HG03469 (cell line): ENCODE measurements at regions not wholly inside any gene's neighbourhood (a gene's known extent, or its start where the extent isn't known, plus 50 kb on each side); places are given as distances from the start of the nearest gene placed in this dataset.

Experiments
- ATAC-seq: cut with Tn5 transposase; IDR thresholded peaks from one replicate; pipeline ENCODE4 v1.9.1; 2021; ENCODE audit warnings: mild to moderate bottlenecking, moderate library complexity, moderate number of reproducible peaks; ENCODE audit not compliant: unreplicated experiment

DNA sequence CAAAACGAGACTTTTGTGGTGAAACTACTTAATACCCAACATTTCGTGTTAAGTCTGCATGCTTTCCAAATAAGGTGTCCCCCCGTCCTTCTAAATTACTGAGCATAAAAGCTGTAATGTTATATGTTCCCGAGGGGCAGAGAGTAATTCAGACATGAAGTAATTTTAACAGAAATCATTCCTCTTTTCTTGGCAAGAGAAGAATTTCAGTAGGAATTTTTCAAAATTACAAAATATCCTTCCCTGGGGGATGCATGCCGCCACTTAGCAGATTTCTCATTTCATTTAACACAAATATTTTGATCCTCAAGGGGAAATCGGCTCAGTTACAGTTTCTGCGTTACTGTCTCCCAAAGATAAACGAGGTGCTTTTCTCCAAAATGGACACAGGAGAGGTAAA is 213.2 kb upstream of the RHOBTB1 start:
- no peak for ATAC-seq

GRCh38 chr10:61153771-61154170 is 209.8 kb upstream of the RHOBTB1 start:
- ATAC-seq: no peak

- ATAC-seq: no peak
Observed at GRCh38 chr10:61151059-61151458, 207.1 kb upstream of the RHOBTB1 start.

DNA sequence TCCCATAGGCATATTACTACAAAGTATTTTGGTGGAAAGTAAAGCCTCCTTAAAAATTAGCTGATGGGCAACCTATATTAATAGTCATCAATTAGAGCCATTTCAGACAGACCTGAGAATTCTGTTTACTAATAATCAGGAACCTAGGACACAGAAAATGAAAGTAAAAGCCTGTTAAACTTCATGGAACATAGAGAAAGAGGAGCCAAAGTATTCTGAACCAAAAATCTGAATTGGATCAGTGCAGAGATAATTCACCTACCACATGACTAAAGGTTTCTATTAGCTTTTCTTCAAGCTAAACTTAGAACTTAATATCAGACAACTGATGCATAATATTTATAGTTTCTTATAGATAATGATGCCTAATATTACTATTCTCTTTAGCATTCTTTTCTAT is 204.5 kb upstream of the RHOBTB1 start:
- no peak for ATAC-seq

DNA sequence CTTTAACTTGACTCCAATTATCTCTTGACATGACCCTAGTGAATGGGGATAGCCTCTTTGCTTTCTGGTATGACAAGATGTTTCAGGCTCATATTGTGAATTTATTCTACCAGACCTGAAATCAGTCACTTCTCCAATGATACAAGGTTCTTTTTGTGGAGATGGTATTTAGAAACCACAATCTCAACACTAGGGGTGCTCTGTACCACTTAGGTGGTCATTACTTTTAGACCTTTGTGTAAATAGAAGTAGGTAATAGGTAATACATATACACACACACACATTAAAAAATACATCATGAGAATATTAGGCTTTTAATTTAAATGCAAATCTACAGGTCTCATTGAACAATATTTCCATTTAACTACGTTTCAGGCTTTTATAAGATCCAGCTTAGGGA is 199.0 kb upstream of the RHOBTB1 start:
- ATAC-seq: no peak

- ATAC-seq: peak; percentile 37
Observed at GRCh38 chr10:61140765-61141392, 196.9 kb upstream of the RHOBTB1 start.

DNA sequence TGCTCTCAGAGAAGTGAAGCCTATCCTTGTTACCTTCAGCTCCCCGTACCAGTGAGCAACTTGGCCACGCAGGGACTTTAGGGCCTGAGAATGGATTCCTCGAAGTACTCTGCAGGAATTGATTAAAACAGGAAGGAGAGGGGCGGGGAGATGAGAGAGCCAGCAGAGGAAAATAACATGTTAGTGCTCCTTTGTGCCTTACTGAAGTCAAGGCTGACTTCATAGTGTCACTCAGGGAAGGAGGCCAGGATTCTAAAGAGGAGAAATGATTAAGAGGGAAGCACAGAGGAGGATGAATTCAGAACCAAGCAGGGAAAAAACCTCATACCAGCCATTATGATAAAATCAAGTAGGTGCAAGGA is 195.6 kb upstream of the RHOBTB1 start:
- no peak for ATAC-seq

- ATAC-seq: no peak
Observed at GRCh38 chr10:61138708-61139591, 195.0 kb upstream of the RHOBTB1 start.

DNA sequence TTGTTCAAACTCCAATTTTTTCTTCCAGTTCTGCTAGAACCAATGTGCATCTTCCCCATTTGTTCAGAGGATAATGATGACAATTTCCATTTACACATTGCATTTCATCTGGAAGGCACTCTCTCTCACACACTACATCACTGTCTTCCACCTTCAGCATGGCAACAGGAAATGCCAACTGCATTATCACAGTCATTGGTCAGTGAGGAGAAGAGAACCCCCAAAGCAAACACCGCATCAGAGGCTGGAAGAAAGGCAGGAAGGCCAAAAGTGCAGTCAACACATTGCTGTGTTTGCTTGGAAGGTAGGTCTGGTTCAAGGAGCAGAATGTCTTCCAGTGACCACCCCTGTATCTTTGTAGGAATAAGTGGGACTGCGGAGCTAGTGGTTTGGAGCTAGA is 192.2 kb upstream of the RHOBTB1 start:
- ATAC-seq: no peak

GRCh38 chr10:61135276-61135721 is 191.3 kb upstream of the RHOBTB1 start:
- ATAC-seq: peak; percentile 96

DNA sequence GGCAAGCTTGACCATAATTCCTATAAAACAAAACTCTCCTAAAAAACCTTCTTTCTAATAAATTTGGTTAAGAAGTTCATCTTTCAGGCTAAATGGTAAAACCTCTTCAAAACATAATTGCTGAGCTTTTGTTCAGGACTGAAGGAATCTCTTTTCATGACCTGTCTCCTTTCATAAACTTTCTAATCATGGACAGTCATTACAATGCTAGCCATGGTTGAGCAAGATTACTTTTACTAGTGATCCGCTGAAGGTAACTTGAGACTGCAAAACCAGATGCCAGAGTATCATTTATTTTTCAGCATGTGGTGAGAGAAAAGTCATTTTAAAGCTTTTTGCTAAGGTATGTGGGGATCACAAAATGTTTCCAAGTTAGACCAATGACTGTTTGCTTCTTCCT is 186.4 kb upstream of the RHOBTB1 start:
- ATAC-seq: no peak

DNA sequence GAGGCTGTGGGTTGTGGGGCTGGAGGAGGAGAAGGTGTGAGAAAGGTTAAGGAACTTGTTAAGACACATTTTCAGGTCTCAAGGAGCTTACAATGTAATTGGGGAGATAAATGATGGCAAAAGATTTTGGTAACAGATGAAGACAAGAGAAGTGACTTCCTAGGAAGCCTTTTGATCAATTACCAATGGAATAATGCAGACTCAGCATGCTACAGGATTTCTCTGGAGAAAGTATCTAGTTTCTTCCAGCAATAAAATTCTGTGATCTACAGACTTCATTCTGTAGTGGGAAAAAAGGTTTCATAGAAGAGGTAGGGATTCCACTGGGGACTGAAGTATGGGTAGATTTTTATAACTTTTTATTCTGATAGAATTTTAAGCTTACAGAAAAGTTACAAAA is 184.2 kb upstream of the RHOBTB1 start:
- no peak for ATAC-seq

- peak; percentile 67 for ATAC-seq
Observed at GRCh38 chr10:61125560-61126170, 181.7 kb upstream of the RHOBTB1 start.

DNA sequence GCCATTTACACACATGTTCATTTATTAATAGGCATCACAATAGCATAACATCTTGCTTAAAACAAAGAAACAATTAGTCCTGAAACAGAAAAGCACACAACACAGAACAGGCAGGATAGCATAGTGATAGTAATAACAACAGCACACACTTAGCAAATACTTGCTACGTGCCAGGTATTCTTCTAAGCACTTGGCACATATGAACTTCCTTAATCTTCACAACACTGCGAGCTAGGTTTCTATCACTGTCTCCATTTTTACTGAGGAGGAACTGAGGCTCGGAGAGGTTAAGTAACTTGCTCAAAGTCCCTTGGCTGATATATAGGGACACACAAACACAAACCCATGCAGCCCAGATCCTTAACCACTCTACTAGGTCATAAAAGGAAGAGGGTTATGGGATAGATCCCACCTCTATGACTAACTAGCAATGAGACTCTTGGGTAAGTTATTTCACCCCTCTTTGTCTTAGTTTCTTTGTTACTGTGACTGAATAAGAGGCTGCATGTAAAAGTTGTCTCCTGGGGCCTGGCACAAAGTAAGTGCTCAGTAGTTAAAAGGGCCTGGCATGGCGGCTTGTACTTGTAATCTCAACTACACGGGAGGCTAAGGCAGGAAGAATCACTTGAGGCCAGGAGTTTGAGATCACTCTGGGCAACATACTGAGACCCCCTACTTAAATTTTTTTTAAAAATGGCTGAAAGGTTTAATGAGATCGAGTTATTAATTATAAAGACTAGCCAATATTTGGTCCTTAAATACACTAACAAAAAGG is 181.0 kb upstream of the RHOBTB1 start:
- no peak for ATAC-seq

DNA sequence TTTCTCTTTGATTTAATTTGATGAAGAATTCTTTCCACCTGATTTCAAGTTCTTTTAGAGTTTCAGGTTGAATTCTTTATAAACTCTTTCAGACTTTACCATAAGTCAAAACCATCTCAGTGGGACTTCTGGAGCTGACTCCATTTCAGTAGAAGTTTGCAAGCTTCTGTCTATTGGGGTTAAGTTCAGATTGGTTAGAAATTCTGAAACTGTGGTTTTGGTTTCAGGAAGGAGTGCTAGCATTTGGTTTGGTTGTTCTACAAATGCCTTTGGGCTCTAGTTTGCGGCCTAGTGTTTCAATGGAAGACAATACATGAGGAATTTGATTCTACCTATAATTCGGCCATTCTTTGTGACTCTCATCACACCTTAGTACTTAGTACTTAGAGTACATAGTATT is 176.8 kb upstream of the RHOBTB1 start:
- peak; percentile 58 for ATAC-seq

DNA sequence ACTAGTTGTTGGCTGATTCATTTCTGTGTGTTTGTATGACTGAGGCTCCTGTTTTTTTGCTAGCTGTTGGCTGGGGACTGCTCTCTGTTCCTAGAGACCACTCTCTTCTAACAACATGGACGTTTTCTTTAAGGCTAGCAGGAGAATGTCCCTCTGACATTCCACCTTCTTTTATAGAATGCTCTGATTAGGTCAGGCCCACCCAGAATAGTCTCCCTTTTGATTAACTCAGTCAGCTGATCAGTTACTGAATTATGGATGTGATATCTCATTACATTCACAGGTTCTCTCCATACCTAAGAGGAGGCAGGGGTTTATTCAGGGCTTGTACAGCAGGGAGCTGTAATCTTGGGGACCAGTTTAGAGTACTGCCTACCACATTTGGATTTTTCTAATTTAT is 175.6 kb upstream of the RHOBTB1 start:
- no peak for ATAC-seq

- ATAC-seq: no peak
Observed at GRCh38 chr10:61115897-61116296, 171.9 kb upstream of the RHOBTB1 start.

DNA sequence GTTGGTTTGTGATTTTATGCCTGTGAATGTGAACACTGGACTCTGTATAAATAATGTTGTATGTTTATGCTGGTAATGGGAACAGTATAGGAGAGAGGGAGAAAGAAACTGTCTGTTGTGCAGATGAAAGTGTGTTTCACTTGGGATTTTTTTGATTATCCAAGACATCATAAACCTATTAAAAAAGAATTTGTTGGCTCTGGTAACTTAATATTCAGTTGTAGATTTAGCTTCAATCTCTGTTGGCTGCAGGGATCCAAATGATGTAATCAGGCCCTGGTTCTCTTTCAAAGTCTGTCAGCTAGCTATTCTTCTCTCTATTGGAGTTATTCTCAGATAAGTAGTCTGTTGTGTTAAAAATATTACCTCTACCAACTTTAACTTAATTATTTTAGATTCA is 168.8 kb upstream of the RHOBTB1 start:
- no peak for ATAC-seq

DNA sequence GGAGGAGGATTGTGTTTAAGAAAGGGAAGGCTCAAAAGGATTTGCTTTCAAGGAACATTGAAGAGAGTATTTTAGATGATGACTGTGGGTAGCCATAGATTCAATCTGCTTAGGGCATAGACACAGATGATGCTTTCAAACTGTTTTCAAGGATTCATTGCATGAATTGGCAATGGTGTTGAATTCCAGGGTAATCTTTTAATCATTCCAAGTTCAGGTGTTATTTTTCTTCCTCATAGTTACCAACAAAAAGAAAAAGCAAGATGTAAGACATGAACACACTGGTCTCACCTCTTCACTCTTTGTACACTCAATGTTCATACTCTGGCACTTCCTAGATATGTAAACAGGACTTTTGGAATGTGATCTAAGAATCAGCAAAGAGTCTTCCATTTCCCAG is 167.0 kb upstream of the RHOBTB1 start:
- no peak for ATAC-seq

- ATAC-seq: no peak
Observed at GRCh38 chr10:61110188-61110844, 166.3 kb upstream of the RHOBTB1 start.

DNA sequence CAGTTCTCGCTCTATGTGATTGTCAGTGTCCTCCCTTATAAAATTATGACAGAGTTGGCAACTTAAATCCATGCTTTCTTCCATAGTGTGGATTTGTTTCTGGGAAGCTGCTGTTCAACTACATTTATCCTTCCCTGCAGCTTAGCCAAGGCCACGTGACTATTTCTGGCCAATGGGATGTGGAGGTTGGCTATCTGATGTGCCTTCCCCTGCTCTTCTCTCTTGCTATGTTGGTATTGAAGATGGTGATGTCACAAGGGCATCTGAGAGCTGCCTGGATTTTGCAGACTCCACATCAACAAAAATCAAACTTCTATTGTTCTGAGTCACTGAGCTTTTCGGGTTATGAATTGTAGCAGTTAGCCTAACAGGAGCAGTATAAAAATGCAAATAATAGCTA is 164.9 kb upstream of the RHOBTB1 start:
- ATAC-seq: no peak
